ENCODE measurements at regions not wholly inside any gene's neighbourhood (a gene's known extent, or its start where the extent isn't known, plus 50 kb on each side); places are given as distances from the start of the nearest gene placed in this dataset.

- H3K4me1 ChIP-seq, result no peaks in the 10 kb centered on the region
- TF ChIP-seq, protein P1, sequence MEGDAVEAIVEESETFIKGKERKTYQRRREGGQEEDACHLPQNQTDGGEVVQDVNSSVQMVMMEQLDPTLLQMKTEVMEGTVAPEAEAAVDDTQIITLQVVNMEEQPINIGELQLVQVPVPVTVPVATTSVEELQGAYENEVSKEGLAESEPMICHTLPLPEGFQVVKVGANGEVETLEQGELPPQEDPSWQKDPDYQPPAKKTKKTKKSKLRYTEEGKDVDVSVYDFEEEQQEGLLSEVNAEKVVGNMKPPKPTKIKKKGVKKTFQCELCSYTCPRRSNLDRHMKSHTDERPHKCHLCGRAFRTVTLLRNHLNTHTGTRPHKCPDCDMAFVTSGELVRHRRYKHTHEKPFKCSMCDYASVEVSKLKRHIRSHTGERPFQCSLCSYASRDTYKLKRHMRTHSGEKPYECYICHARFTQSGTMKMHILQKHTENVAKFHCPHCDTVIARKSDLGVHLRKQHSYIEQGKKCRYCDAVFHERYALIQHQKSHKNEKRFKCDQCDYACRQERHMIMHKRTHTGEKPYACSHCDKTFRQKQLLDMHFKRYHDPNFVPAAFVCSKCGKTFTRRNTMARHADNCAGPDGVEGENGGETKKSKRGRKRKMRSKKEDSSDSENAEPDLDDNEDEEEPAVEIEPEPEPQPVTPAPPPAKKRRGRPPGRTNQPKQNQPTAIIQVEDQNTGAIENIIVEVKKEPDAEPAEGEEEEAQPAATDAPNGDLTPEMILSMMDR (IDR thresholded peaks at IDR 0.05), result no peak
These were observed 990.3 kb downstream of the CDH8 start for GRCh38 chr16:61045931-61046330.

GRCh38 chr16:61042737-61043136 is 993.5 kb downstream of the CDH8 start:
- no peak overlapping the region for H3K4me3 ChIP-seq
- TF ChIP-seq, protein P1 (IDR thresholded peaks at IDR 0.05), result no peak
- no peaks in the 10 kb centered on the region for H3K27me3 ChIP-seq
- no peaks in the 10 kb centered on the region for H3K9me3 ChIP-seq
- H3K27ac ChIP-seq, result no peak overlapping the region
- H3K36me3 ChIP-seq, result no peaks in the 10 kb centered on the region
- no peaks in the 10 kb centered on the region for H3K4me1 ChIP-seq
- no peak for DNase-seq (ENCODE audit: low spot score)

More at GRCh38 chr16:61045931-61046330, 990.3 kb downstream of the CDH8 start:
- H3K27ac ChIP-seq, result no peak overlapping the region
- no peaks in the 10 kb centered on the region for H3K36me3 ChIP-seq
- no peaks in the 10 kb centered on the region for H3K27me3 ChIP-seq
- no peaks in the 10 kb centered on the region for H3K9me3 ChIP-seq
- no peak for DNase-seq (ENCODE audit: low spot score)
- H3K4me3 ChIP-seq, result no peak overlapping the region

GRCh38 chr16:61030616-61031015 is 1005.6 kb downstream of the CDH8 start:
- H3K27ac ChIP-seq, result no peak overlapping the region
- TF ChIP-seq, protein P1 (IDR thresholded peaks at IDR 0.05), result no peak
- H3K36me3 ChIP-seq, result no peaks in the 10 kb centered on the region
- H3K4me1 ChIP-seq, result no peaks in the 10 kb centered on the region
- DNase-seq (ENCODE audit: low spot score), result no peak
- no peak overlapping the region for H3K4me3 ChIP-seq
- no peaks in the 10 kb centered on the region for H3K9me3 ChIP-seq
- H3K27me3 ChIP-seq, result no peaks in the 10 kb centered on the region

GRCh38 chr16:61024180-61024900 is 1011.9 kb downstream of the CDH8 start:
- no peaks in the 10 kb centered on the region for H3K9me3 ChIP-seq

DNA sequence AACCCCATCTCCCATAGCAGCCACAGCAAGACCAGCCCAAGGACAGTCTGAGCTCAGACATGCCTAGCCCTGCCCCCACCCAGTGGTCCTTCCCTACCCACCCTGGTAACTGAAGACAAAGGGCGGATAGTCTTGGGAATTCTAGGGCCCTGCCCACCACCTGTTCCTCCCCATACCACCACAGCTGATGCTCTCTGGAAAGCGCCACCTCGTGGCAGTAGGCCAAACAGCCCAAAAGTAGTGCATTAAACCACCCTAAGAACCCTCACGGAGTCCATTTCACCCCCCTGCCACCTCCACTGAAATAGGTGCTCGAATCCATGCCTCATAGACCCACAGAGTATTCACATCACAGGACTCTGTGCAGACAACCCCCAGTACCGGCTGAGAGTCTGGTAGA is 1021.4 kb downstream of the CDH8 start:
- Histone ChIP-seq H3K4me3 (no peak overlapping the region), H3K9me3 (no peaks in the 10 kb centered on the region), H3K4me1 (no peaks in the 10 kb centered on the region), H3K27me3 (no peaks in the 10 kb centered on the region), H3K36me3 (no peaks in the 10 kb centered on the region), H3K27ac (no peak overlapping the region)
- TF ChIP-seq, protein P1 (IDR thresholded peaks at IDR 0.05), result no peak
- no peak for DNase-seq (ENCODE audit: low spot score)

More at GRCh38 chr16:61024180-61024900, 1011.9 kb downstream of the CDH8 start:
- H3K4me3 ChIP-seq, result no peak overlapping the region
- no peak overlapping the region for H3K27ac ChIP-seq
- H3K4me1 ChIP-seq, result no peaks in the 10 kb centered on the region
- H3K27me3 ChIP-seq, result no peaks in the 10 kb centered on the region
- TF ChIP-seq, protein P1 (IDR thresholded peaks at IDR 0.05), result no peak
- H3K36me3 ChIP-seq, result no peaks in the 10 kb centered on the region
- DNase-seq (ENCODE audit: low spot score), result no peak

DNA sequence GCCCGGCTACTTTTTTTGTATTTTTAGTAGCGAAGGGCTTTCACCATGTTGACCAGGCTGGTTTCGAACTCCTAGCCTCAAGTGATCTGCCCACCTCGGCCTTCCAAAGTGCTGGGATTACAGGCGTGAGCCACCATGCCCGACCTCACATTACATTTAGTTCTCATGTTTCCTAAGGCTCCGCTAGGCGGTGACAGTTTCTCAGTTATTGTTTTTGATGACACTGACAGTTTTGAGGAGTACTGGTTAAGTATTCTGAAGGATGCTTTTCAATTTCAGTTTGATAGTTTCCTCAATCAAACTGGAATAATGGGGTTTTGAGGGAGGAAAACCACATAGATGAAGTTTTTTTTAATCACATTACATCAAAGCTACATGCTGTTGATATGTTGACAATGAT is 1028.5 kb downstream of the CDH8 start:
- H3K36me3 ChIP-seq, result no peaks in the 10 kb centered on the region
- no peaks in the 10 kb centered on the region for H3K27me3 ChIP-seq
- no peaks in the 10 kb centered on the region for H3K9me3 ChIP-seq
- DNase-seq (ENCODE audit: low spot score), result no peak
- H3K4me1 ChIP-seq, result no peaks in the 10 kb centered on the region
- TF ChIP-seq, protein P1 (IDR thresholded peaks at IDR 0.05), result no peak
- H3K27ac ChIP-seq, result no peak overlapping the region
- no peak overlapping the region for H3K4me3 ChIP-seq
